K562 (cell line): ENCODE measurements at regions not wholly inside any gene's neighbourhood (a gene's known extent, or its start where the extent isn't known, plus 50 kb on each side); places are given as distances from the start of the nearest gene placed in this dataset.

ENCODE experiments used
- CBX2 ChIP-seq: fragments of 200-600 bp; sonication (generic); IDR thresholded peaks from one replicate; pipeline ENCODE4 v1.6.1; 2012; ENCODE audit warnings: mild to moderate bottlenecking, low read length, inconsistent platforms; ENCODE audit not compliant: insufficient read depth, poor library complexity, severe bottlenecking
- HDAC6 ChIP-seq: IDR thresholded peaks from 2 replicates; pipeline ENCODE4 v1.6.1; 2012; ENCODE audit warnings: low read depth, mild to moderate bottlenecking, control low read depth, inconsistent platforms, low read length, moderate library complexity
- REST ChIP-seq, 2 experiments: fragments of 450-650 bp; formaldehyde crosslinking in 1 of 2; IDR thresholded peaks; 2 replicates each; pipeline versions ENCODE4 v1.4.0 to v1.6.1; 2014 to 2020; ENCODE audit warnings: mild to moderate bottlenecking in 2 of 2, borderline replicate concordance in 1 of 2, low read depth in 1 of 2
- TSHZ1 ChIP-seq: fragments of 250-450 bp; sonication (Bioruptor Pico); IDR thresholded peaks from 2 replicates; pipeline ENCODE4 v1.4.0; 2020; ENCODE audit warnings: mild to moderate bottlenecking, moderate library complexity
- USF2 ChIP-seq: sonication (generic); formaldehyde crosslinking; IDR thresholded peaks from 2 replicates; pipeline ENCODE4 v1.5.0; 2020; ENCODE audit warnings: missing genetic modification reagents

- no peak for TF ChIP-seq CBX2
- TF ChIP-seq HDAC6: no peak
- no peak for TF ChIP-seq REST (IDR thresholded peaks at IDR 0.05; ENCODE audit: borderline replicate concordance)
- TF ChIP-seq REST (CRISPR knock-in tag; IDR thresholded peaks at IDR 0.05; ENCODE audit: low read depth): no peak
- TF ChIP-seq TSHZ1 (CRISPR knock-in tag): no peak
- no peak for TF ChIP-seq USF2 (CRISPR knock-in tag)
Measured at GRCh38 chr6:97705568-97705967, 422.6 kb upstream of the MMS22L start.
